ENCODE measurements at regions not wholly inside any gene's neighbourhood (a gene's known extent, or its start where the extent isn't known, plus 50 kb on each side); places are given as distances from the start of the nearest gene placed in this dataset.

DNA sequence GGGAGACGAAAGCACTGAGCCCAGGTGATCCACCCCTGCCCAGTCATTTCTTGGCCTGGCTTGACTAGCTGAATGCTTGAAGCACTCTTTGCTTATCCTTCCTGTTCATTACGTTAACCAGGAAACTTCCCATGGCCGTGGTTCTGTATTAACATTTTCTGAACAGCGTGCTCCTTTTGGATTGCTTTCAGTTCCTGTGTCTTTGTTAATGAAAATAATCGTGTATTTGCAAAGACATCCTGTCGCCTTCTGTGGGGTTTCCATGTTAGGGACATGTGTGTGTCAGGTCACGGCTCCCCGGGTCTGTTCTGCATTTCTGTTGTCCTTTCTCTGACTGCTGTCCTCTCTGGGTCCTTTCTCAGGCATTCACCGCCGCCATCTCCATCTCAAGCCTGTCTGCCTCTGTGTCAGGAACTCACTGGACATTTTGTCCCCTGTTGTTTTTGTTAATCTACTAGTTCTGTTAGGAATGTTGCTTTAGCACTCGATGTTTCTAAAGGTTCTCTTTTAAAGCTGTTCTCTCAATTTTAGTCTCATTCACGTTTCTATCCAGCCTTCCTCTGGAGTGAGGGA is 434.1 kb upstream of the HS6ST1 start:
- DNase-seq (ENCODE audit: low read depth in 2 of 3, low spot score in 2 of 3) = no peak

DNA sequence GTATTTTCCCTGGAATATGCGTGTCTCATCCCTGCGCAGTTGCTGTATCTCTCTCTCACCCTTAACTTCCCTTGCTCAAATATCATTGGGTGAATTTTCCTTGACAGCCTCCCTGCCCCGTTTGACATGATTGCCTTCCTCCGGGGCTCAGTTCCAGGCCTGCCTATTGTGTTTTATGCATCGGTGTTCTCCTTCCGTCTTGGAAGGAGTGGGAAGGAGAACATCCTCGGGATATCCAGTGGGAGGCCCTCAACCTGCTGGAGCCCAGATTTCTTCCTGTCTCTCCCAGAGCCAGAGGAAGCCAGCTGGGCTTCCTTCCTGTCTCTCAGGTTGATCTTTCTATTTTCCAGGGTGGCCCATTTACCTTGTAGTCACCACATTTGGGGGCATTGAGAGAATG is 434.7 kb upstream of the HS6ST1 start:
- no peak for DNase-seq (ENCODE audit: low read depth in 2 of 3, low spot score in 2 of 3)

DNA sequence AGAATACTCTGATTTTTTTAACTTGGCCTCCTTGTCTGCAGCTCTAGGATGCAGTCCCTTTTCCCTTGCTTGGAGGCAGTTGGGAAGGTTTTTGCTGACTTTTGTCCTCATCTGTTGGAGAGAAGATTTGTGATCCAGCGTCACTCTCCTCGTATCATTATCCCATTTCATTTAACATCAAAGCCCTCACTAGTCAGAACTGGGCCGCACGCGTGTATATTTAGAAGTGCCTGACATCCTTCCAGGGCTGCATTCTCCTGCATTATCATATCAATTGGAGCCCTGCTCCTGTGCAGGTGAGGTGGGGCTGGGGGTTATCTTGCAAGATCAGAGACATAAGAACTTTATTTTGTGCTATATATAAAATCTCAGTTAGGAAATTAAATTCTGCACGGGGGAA is 435.1 kb upstream of the HS6ST1 start:
- DNase-seq (ENCODE audit: low read depth in 2 of 3, low spot score in 2 of 3) = no peak

DNA sequence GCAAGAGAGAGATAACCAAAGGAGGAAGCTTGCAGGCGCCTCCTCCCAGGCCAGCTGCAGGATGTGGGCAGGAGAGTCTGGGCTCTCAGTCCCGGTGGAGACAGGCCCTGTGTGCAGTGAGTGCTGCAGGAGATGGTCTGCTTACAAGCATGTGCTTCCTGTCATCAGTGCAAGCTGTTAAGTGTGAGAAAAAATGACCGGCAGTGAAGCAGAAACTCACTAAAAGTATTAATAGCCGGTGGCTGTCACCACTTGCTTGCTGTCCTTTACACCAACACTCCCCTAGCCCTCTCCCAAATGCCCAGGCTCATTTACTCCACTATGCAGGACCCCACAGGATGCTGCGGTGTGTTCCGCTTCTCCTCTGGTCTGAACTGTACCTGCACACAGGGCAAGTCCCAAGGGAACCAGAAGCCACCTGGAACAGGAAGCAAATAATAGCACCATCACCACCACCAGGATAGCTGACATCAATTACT is 435.6 kb upstream of the HS6ST1 start:
- DNase-seq (ENCODE audit: low read depth in 2 of 3, low spot score in 2 of 3) = peak in 2 of 3 donors; percentile 83 to 94

DNA sequence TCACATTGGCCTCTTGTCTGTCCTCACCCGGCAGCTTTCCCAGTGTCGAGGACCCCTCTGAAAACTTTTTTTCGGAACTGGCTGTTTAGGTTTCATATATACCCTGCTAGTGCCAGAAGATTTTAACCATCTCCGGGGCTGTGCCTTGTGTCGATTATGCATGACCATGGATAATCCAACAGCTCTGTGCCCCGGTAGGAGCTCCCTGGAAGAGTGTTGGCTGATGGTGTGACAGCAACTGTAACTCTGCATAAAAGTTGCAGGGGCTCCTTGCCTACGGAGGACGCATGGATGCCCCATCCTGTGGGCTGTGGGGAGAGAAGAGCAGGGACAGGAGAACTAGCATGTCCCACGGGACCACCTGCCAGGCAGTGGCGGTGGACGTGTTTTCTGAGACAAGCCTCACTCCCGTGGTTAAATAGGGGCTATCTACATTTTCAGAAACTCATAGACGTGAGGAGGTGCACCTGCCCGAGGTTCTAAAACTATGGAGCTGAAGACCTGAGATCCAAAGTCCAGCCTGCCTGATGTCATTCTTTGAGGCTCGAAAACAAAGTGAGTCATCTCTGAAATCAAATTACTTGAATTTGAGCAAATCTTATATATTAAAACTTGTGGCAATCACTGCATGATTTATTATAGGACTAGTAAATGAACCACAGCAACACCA is 437.2 kb upstream of the HS6ST1 start:
- no peak for DNase-seq (ENCODE audit: low read depth in 2 of 3, low spot score in 2 of 3)

DNA sequence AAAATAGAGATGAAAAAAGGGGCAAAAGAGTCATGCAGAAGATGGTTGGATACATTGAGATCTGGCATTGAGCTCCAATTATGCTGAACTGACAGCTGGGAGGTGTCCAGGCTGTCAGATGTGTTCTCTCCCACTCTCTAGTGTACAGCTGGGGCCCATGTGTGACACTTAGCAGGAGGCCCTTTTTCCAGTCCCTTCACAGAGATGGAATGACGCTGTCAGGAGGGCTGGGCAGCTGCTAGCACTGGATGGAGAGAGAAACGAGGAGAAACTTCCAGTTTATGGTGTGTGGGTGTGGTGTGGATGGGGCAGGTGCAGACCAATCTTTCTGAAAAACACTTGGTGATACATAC is 437.7 kb upstream of the HS6ST1 start:
- no peak for DNase-seq (ENCODE audit: low read depth in 2 of 3, low spot score in 2 of 3)

DNA sequence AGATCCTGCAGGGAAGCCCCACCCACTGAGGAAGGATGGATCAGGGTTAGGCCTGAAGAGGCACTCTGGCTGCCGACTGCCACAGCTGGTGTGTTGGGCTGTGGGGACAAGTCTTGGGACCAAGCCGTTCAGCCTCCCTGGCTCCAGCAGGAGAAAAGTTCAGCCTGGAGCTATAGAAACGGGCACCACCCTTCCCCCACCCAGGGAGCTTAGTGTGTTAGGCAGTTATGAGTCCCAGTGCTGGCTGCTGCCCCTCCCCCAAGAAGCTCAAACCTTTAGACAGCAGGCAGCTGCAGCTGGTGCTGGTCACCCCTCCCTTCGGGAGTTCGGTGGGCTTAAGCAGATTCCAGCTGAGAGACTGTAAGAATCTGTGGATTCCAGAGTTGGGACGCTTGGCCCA is 447.1 kb upstream of the HS6ST1 start:
- no peak for DNase-seq (ENCODE audit: low read depth in 2 of 3, low spot score in 2 of 3)

DNA sequence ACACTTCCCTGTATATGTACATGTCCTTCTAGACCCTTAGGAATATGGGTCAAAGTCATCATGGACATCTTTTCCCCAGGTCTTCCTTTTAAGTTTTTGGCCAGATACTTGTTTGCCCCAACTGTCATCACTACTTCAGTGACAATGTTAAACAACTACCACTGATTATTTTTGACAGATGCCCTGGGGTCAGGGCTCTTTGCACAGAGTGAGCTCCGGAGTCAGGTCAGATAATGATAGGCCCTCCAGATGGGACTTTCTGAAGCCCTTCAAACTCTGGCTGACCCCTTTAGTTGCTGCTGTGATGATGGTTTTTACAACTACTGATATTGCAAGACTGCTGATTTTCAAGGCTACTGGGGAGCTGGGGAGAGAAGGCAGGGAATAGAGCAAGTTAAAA is 449.4 kb upstream of the HS6ST1 start:
- no peak for DNase-seq (ENCODE audit: low read depth in 2 of 3, low spot score in 2 of 3)

DNA sequence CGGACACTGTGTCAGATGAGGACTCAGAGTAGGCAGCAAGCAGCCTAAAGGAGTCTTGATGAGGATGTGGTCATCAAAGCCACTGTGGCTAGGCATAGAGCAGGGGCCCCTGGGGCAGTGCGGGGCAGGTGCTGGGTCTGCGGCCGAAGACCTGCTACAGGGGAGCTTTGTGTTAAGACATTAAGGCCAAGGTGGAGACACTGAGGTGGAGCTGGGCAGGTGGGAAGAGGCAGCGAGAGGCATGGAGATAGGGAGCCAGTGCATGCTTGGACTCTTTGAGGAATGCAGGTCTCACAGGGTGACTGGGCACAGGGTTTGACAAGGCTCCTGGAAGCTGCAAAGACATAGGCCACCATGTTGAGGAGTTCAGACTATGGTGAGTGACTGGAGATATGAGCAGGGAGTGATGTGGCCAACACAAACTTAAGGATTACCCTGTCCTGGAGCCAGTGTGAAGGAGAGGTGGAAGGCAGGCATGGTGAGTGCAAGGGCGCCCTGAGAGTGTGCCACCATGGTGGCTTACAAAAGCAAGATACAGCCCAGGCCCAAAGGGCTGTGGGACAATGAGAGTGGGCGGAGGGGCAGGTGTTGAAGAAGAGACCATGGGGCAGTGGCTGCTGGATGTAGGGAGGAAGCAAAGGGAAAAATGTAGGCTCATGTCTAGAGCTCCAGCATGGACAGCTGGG is 450.9 kb upstream of the HS6ST1 start:
- no peak for DNase-seq (ENCODE audit: low read depth in 2 of 3, low spot score in 2 of 3)

DNA sequence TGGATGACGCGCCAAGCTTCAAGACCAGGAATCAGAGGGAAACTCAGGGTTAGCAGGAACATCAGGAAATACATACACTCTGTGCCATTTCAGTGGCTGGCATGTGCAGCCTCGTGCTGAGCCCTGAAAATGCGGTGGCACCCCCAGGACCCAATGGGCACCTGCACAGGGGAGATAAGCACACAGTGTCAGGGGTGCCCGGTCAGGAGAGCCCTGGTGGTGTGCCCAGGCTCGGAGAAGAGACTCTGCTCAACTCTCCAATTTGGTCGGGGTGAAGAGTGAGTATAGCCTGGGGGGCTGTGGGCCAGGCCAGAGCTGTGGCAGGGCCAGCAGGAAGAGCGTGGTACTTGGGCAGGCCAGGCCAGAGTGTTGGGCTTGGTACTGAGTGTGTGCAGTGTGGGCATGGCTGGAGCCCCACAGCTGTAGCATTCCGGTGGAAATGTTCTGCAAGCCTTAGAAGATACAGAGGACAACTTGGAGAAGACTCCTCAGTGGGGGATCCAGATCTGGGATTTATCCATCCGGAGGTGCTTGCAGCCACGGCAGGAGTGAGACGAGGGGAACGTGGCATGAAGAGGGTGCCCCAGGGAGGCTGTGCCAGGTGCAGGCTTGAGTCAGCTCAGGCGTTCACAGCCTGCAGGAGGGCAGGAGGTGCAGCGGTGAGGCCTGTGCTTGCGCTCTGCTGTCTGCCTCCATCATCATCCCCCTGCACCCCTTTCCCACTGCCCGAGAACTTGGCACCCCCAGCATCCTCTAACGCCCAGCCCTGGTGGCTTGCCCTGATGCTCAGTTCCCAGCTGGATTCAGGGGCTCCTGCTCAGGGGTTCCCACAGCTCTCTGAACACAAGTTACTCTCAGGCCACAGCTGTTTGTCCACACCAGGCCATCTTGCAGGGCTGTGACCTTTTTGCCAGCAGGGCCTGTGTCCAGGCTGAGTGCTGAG is 451.7 kb upstream of the HS6ST1 start:
- no peak for DNase-seq (ENCODE audit: low read depth in 2 of 3, low spot score in 2 of 3)

DNA sequence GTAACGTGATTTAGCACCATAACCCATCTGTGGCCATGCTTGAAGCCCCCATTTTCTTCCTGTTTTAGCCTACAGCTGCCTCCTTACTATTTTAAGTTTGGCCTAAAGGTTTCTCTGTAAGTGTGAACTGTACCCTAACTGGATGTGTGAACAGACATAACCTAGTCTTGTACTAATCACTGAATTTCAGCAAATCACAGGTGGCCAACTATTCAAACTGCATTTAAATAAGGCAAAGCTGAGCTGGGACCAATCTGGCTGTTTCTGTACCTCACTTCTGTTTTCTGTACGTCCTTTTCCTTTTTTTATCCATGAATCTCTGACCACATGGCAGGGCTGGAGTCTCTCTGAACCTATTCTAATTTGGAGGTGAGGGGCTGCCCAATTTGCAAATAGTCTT is 452.7 kb upstream of the HS6ST1 start:
- no peak for DNase-seq (ENCODE audit: low read depth in 2 of 3, low spot score in 2 of 3)

DNA sequence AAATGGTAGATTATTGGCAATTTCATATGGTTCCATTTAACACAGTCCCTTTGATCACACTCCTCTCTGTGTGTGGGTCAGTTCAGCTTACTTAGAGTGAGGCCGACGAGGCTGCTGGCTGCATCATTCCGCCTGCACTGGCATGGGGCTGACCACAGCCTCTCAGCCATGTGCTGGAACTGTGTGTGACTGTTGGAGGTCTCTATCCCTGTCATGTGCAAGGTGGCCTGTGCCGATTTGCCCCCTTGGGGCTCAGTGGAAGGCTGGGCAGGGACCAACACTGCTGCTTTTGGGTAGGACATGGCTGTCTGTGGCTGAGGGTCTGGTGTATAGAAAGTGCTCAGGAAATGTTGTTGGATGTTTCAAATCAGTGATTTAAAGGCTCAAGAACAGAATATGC is 454.0 kb upstream of the HS6ST1 start:
- DNase-seq (ENCODE audit: low read depth in 2 of 3, low spot score in 2 of 3) = no peak

DNA sequence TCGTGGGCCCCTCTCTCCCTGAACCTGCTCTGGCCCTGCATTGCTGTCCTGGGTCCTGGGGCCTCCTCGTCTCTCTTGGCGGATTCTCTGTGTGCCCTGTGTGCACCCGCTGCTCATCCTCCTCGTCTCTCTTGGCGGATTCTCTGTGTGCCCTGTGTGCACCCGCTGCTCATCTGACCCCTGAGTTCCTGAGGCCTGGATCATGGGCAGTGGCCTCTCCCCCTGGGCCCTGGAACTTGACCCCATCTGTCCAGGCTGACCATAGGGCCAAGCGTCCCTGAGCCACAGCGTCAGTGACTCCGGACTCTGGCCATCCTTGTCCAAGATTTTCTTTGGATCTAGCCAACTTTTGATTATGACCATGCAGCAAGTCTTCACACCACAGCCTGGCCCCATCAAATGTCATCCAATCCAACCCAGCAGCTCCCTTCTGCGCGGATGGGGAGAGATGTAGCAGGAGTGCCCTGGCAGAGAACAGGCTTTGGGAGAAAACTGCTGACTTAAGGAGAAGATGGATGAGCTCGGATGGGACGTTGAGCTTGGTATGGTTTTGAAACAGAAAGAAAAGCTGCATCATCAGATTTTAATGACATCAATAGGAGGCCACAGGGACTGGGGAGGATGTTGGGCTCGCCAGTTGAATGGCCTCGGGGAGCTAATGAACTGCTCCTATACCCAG is 455.1 kb upstream of the HS6ST1 start:
- DNase-seq (ENCODE audit: low read depth in 2 of 3, low spot score in 2 of 3) = no peak

DNA sequence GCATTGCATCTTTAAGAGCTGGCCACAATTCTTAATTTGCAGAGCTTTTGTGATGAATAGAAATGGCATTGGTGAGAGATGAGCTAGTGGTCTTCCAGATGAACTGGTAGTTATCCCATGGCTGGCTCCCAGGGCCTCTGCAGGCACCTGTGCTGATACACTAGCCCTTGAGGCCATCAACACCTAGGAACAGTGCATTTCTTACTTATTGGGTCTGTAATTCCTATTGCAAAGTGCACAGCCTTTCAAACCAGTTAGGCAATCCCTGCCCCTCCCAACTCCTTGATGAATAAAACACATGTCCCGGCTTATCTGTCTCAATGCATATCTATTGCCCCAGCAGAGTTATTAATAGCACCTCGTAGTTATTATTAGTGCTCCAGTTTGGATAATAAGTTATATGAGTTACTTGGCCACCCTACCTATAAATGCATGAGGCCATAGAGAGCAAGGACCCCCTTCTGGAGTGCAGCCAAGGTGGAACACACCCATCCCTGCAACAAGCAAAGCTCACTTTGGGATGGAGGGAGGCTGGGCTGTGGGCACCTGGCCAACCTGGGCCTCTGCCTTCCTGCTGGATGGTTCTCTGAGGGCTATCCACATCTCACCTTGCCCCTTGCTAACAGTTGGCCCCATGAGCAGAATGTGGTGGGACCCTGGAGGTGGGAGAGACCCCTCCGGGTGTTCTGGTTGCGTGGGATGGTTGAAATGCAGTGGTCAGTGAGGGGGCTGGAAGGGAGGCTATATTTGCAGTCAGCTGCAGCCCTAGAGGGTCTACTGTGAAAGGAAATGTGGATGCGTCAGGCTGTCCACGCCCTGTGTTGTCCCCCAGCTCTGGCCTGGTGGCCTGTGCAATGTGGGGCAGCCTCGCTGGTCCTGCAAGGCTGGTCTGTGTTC is 455.9 kb upstream of the HS6ST1 start:
- no peak for DNase-seq (ENCODE audit: low read depth in 2 of 3, low spot score in 2 of 3)

DNA sequence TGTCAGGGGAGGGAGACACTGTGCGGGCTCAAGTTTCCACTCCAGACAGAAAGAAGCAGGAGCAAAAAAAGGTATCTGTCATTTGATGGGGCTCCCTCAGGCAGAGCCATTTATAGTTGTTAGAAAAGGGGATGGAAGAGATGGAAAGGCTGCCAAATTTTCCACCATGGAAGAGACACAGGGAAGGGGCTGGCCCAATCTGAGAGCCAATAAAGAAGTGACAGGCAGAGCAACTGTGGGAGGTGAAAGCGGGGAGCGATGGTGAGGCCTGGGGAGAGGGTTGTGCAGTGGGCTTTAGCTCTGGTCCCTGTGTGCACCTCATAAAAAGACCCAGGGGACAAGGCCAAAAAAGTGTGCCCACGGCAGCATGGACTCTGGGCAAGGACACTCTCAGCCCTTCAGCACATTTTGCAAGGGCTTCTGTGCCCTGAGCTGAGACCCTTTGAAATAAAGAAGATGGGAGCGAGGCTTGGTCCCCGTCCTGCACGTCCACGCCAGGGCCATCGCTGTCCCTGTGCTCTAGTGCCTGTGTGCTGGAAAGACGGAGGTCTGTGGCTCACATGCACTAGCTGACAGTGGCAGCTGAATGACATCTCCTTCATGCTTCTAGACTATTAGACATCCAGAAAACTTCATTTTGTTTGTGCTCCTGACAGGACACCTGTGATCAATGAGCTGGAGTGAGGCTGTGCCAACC is 456.7 kb upstream of the HS6ST1 start:
- DNase-seq (ENCODE audit: low read depth in 2 of 3, low spot score in 2 of 3) = no peak

DNA sequence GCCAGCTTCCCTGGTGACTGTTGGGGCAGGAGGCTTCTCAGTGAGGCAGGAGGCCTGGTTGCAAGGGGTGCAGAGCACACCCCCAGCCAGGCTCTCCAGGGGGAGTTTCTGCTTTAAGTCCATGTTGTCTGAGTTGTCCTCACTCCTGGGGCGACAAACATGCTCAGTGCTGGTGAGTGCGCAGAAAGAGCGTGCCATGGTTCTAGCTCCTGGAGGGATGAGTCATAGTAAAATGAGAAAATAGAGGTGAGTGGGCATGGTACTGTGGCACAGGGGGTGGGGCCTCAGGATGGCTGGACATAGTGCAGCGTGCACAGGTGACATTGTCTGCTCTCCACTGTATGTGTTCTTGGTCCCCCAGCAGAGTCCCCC is 457.2 kb upstream of the HS6ST1 start:
- DNase-seq (ENCODE audit: low read depth in 2 of 3, low spot score in 2 of 3) = no peak

DNA sequence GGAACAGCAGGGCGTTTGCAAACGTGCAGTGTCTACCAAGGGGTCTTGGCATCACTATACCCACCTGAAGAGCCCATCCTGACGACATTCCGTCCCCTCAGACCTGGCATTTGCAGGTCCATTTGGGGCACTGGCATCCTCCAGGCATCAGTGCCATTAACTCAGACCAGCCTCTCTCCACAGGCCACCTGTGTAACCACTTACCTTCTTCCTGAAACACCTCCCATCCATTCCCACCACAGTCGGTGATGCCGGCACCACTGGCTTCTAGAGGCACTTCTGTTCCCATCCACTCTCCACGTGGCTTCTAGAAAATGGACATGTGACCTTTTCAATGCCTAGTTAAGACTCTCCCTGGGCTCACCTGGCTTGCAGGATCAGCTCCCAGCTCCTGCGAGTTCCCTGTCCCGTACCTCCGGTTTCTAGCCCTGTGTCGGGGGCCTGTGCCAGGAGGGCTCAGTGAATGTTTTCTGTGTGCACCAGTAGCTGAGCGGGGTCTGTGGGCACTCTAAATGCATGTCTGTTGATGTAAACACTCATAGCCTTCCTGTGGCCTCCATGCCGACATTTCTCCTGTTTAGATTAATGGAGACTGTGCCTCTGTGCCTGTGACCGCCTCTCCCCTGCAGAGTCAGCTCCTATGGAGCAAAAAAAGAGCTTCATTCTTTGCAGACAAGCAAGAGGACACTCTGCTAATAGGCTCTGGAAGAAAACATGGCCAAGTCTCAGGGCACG is 458.0 kb upstream of the HS6ST1 start:
- DNase-seq (ENCODE audit: low read depth in 2 of 3, low spot score in 2 of 3) = no peak

Data from hematopoietic multipotent progenitor cell (in vitro differentiated cells).